Hypothalamus (tissue), 51 donors: ENCODE measurements at regions not wholly inside any gene's neighbourhood (a gene's known extent, or its start where the extent isn't known, plus 50 kb on each side); places are given as distances from the start of the nearest gene placed in this dataset.
"Not testable (repeated sequence)": the region's sequence is repeated elsewhere in the genome, so short reads cannot be mapped to it uniquely, and the experiment has no call there.

Experiments used
- DNase-seq, 51 donors: peaks; one replicate each; lab custom pipeline; 2025; lab: John Stamatoyannopoulos, UW

GRCh38 chr5:35561396-35561795 is 56.3 kb upstream of the SPEF2 start:
- no peak for DNase-seq

DNA sequence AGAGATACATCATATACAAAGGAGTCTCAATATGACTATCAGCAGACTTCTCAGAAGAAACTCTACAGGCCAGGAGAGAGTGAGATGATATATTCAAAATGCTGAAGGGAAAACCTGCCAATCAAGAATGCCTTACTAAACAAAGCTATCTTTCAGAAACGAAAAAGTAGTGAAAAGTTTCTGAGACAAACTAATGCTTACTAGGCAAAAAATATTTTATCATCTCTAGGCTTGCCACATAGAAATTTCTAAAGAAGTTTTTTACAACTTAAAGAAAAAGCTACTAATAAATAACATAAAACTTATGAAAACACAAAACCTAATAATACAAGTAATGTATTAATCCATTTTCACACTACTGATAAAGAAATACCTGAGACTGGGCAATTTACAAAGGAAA is 59.9 kb upstream of the SPEF2 start:
- DNase-seq = no peak

DNA sequence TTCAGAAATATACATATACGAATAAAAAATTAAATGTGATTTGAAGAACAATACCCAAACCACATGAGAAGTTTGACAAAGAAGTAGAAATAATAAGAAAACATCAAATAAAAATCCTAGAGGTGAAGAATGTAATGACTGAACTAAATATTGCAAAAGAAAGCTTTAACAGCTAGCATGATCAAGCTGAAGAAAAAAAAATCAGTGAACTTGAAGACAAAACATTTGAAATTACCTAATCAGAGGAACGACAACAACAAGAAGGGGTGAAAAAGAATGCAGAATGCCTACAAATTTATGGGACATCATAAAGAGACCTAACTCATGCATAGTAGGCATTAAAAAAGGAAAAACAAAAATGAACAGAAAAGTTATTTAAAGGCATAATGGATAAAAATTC is 60.5 kb upstream of the SPEF2 start:
- DNase-seq = no peak

DNA sequence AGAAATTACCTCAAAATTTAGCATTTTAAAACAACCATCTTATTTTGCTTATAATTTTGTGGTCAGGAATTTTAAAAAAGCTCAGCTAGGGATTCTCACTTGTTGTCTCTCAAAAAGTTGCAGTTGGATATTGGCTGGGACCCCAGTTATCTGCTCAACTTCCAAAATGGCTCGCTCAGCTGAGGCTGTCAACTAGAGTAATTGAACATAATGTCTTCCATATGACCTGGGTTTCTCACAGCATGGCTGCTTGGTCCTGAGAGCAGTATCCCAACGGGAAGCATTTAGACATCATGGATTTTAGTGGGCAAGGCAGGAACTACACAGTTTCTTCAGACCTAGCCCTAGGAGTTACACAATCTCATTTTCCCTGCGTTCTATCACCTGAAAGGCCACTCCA is 63.6 kb upstream of the SPEF2 start:
- DNase-seq = no peak

DNA sequence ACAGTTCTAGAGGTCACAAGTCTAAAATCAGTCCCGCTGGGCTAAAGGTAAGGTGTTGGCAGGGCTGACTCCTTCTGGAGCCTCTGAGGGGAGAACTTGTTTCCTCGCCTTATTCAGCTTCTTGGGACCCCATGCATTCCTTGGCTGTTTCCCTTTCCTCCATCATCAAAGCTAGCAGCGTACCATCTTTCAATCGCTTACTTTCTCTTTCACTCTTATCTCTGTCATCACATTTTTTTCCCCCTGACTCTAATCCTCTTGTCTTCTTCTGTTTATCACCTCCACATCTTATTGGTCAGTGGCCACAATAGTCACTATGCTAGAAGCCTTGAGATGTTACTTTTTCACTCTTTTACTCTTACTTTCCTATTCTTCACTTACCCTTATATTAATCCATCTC is 72.5 kb upstream of the SPEF2 start:
- no peak for DNase-seq

DNA sequence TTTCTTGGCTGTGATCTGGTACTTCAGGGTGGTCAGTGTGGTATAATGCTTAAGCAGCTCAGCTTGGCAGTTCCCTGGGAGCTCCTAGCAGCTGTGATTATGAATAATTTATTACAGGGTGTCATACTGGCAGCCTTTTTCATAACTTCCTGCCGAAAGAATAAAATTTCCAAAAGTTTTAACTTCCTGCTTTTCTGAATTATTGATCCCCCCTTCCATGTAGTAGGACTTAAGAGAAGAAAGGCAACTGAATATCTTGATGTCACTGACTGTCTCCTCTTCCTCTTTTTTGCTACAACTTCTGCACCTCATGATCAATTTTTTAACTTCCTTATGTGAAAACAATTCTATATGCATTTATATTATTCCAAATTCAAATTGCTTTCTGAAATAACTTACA is 74.3 kb upstream of the SPEF2 start:
- DNase-seq = no peak

DNA sequence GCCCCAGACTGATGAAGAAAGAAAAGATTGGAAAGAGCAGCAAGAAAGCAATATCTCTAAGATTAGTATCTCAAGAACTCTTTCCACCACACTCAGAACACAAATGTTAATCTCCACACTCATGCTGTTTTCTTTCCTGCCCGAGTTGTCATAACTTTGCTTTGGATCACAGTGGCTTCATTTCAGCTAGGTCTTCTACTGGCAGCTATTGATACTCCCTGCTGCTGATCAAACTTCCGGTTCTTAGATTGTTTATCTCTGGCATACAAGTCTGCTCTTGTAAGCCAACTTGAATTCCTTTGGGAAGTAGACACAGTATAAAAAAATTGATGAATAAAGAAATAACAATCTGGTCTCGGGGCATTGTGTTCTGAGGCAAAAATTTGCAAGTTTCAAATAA is 77.7 kb upstream of the SPEF2 start:
- no peak for DNase-seq

GRCh38 chr5:35538198-35538931 is 79.3 kb upstream of the SPEF2 start:
- no peak for DNase-seq

GRCh38 chr5:35533156-35533555 is 84.5 kb upstream of the SPEF2 start:
- no peak for DNase-seq

GRCh38 chr5:35531553-35531952 is 86.1 kb upstream of the SPEF2 start:
- not testable (repeated sequence) for DNase-seq

- no peak for DNase-seq
Observed at GRCh38 chr5:35518104-35518503, 99.6 kb upstream of the SPEF2 start.

DNA sequence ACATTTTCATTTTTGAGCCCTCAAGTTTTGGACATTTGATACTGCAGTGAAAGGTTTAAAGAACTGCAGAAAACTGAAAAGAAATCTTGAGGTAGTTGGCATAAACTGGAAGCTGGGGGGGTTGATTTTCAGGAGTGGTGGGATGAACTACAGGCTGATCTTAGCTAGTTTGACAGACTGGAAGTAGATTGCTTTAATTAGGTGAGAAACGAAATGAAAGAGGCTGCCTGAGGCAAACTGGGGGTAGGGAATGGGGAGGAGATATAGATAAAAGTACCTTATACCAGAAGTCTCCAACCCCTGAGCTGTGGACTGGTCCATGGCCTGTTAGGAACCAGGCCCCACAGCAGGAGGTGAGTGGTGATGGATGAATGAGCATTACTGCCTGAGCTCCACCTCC is 101.4 kb upstream of the SPEF2 start:
- DNase-seq = no peak

GRCh38 chr5:35513612-35514011 is 104.1 kb upstream of the SPEF2 start:
- DNase-seq = no peak

DNA sequence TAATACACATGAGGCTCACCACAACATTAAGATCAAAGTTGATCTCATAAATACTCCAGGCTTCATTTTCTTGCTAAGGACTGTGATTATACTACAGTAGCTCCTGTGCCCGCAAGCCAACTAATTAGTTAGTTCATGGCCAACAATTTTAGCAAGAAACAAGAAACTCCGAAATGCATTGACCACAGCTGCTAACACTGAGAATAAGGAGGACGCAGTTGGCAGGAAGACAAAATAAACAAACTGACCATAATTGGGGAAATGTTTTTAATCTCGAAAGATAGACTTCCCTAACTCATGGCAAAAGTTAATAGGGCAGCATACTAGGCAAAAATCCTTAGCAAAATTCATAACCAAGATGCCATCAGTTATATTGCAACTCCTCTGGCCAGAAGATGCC is 115.5 kb upstream of the SPEF2 start:
- DNase-seq = no peak

- no peak for DNase-seq
Observed at GRCh38 chr5:35488791-35489190, 128.9 kb upstream of the SPEF2 start.

GRCh38 chr5:35488055-35488454 is 129.6 kb upstream of the SPEF2 start:
- DNase-seq = no peak

- no peak for DNase-seq
Observed at GRCh38 chr5:35487233-35488025, 130.2 kb upstream of the SPEF2 start.

DNA sequence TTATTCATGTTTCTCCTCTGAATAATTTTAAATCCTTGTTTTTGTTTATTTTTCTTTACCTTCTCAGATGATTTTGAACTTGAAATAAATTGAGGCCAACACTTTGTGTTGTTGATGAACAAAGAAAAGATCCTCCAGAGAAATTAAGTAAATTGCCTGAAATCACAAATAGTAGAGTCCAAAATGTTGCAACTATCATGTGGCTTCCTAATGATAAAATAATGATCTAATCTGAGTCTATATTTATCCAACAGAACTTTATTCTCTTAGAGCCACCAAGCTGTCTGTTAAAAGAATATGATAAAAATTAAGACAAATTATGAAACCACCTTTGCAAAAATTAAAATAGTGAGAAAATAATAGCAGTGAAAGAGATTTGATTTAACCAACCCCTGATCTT is 132.2 kb upstream of the SPEF2 start:
- DNase-seq = no peak

DNA sequence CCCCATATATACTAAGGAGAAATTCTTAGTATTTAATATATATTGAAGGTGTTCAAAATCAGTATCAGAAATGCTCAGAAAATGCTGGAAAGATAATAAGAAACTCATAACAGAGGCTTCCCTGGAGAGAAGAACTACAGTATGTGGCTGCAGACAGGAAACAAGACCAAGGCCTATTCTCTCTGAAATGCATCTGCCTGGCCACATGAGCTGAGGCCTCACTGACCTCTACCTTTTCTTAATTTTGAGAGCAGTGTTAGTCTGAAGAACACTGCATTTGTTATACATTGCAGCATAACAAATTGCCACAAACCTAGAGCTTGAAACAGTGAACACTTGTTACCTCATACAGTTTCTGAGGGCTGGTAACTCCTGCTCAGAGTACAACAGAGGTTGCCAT is 133.4 kb upstream of the SPEF2 start:
- DNase-seq = no peak

DNA sequence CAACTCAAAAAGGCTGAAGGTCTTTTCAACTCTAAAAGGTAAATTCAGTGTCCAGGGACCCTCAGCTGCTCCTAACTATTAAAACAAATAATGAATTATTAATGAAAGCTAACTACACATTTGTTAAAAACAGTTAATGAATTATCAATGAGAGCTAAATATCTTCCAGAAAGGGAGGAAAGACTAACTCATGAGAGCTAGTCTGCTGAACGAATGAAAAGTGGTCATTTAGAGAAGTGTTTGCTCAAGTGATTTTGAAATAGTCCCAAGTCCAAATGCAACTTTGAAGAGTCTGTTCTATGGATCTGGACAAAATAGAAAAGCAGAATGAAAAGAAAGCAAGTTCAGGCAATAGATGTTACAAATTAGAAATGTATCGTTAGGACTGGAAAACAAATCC is 133.9 kb upstream of the SPEF2 start:
- DNase-seq = no peak

DNA sequence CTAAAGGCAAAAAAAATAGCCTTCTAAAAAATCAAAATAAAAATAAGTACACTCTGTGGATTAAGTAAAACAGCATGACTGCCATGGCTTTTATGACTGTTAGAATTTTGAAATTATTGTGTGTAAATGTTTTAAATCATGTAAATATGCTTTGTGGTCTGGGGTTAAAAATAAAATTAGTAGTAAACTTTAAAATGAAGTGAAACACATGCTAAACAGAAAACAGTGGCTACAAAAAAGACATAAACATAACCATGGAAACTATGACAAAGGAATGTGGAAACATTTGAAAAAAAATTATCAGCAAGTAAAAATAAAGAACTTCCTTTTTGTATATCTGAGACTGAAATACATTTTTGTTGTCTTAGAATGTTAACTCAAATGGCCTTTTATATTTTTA is 134.5 kb upstream of the SPEF2 start:
- DNase-seq = no peak

DNA sequence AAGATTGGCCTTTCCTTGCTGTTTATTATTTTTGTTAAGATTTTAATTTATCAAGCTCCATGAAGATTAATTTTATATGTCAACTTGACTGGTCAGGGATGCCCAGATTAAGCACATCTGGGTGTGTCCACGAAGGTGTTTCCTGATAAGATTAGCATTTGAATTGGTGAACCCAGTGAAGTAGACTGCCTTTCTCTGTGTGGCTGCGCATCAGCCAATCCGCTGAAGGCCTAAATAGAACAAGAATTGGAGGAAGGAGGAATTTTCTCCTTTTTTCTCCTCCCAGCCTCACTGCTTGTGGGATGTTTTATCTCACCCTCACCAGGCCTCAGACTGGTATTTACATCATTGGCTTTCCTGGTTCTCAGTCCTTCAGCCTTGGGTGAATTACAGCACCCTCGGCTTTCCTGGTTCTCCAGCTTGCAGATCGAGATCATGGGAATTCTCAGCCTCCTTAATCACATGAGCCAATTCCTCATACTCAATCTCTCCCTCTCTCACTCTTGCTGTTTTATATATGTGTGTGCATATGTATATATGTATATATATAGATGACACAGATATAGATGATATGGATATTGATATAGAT is 135.4 kb upstream of the SPEF2 start:
- no peak for DNase-seq
